H1 (cell line): ENCODE measurements at regions not wholly inside any gene's neighbourhood (a gene's known extent, or its start where the extent isn't known, plus 50 kb on each side); places are given as distances from the start of the nearest gene placed in this dataset.

Source experiments
- BRCA1 ChIP-seq: IDR thresholded peaks from 2 replicates; pipeline ENCODE4 v1.6.1; 2012; ENCODE audit warnings: low read depth, low read length, improper control_type of control experiment
- CHD2 ChIP-seq: IDR thresholded peaks from 2 replicates; pipeline ENCODE4 v1.6.1; 2012; ENCODE audit warnings: low read length, improper control_type of control experiment
- EP300 ChIP-seq, 2 experiments: IDR thresholded peaks; 1 replicate in 1 of 2; 2 replicates in 1 of 2; pipeline ENCODE4 v1.6.1; 2011 to 2012; ENCODE audit warnings: low read depth in 2 of 2, low read length in 2 of 2, mild to moderate bottlenecking in 2 of 2, borderline replicate concordance in 1 of 2, inconsistent platforms in 1 of 2, moderate library complexity in 1 of 2
- JUN ChIP-seq: IDR thresholded peaks from 2 replicates; pipeline ENCODE4 v1.6.1; 2011; ENCODE audit warnings: low read depth, mild to moderate bottlenecking, improper control_type of control experiment, low read length
- POLR2A ChIP-seq, 2 experiments: IDR thresholded peaks; 1 replicate in 1 of 2; 2 replicates in 1 of 2; pipeline ENCODE4 v1.6.1; 2011; ENCODE audit warnings: low read depth in 2 of 2, low read length in 2 of 2, mild to moderate bottlenecking in 2 of 2; ENCODE audit errors: control extremely low read depth in 1 of 2
- POLR2AphosphoS5 ChIP-seq: IDR thresholded peaks from 2 replicates; pipeline ENCODE4 v1.6.1; 2011; ENCODE audit warnings: low read depth, low read length
- POU5F1 ChIP-seq: IDR thresholded peaks from 2 replicates; pipeline ENCODE4 v1.6.1; 2011; ENCODE audit warnings: low read depth, mild to moderate bottlenecking, low read length, moderate library complexity
- RAD21 ChIP-seq, 2 experiments: IDR thresholded peaks in 1 of 2; conservative IDR thresholded peaks in 1 of 2; 2 replicates each; pipeline ENCODE4 v1.6.1; 2011; ENCODE audit warnings: low read depth in 2 of 2, low read length in 2 of 2, improper control_type of control experiment in 1 of 2, inconsistent platforms in 1 of 2, mild to moderate bottlenecking in 1 of 2, moderate library complexity in 1 of 2
- YY1 ChIP-seq: IDR thresholded peaks from 2 replicates; pipeline ENCODE4 v1.6.1; 2011; ENCODE audit warnings: low read depth, mild to moderate bottlenecking, low read length
- TF ChIP-seq, protein P1 (sequence below), 3 experiments: IDR thresholded peaks; 1 replicate in 2 of 3; 2 replicates in 1 of 3; pipeline versions ENCODE4 v1.5.1 to v1.6.1; 2011; ENCODE audit warnings: low read length in 3 of 3, mild to moderate bottlenecking in 3 of 3, inconsistent platforms in 2 of 3, low read depth in 1 of 3, moderate library complexity in 1 of 3; ENCODE audit not compliant: insufficient read depth in 1 of 3; ENCODE audit errors: control extremely low read depth in 1 of 3
- TF ChIP-seq, protein P2 (sequence below): IDR thresholded peaks from 2 replicates; pipeline ENCODE4 v1.6.1; 2012; ENCODE audit warnings: inconsistent platforms

- TF ChIP-seq POLR2AphosphoS5 (no peak), POU5F1 (no peak), JUN (no peak), RAD21 (IDR thresholded peaks at IDR 0.05 in 1 of 2, conservative IDR thresholded peaks at IDR 0.05 in 1 of 2; ENCODE audit: low read depth in 2 of 2, low read length in 2 of 2) (no peak), POLR2A (IDR thresholded peaks at IDR 0.05; ENCODE audit: control extremely low read depth in 1 of 2, low read depth in 2 of 2, low read length in 2 of 2) (no peak), CHD2 (no peak), YY1 (no peak), BRCA1 (no peak), EP300 (IDR thresholded peaks at IDR 0.05; ENCODE audit: borderline replicate concordance in 1 of 2, low read depth in 2 of 2, low read length in 2 of 2) (no peak)
- TF ChIP-seq, protein P1, sequence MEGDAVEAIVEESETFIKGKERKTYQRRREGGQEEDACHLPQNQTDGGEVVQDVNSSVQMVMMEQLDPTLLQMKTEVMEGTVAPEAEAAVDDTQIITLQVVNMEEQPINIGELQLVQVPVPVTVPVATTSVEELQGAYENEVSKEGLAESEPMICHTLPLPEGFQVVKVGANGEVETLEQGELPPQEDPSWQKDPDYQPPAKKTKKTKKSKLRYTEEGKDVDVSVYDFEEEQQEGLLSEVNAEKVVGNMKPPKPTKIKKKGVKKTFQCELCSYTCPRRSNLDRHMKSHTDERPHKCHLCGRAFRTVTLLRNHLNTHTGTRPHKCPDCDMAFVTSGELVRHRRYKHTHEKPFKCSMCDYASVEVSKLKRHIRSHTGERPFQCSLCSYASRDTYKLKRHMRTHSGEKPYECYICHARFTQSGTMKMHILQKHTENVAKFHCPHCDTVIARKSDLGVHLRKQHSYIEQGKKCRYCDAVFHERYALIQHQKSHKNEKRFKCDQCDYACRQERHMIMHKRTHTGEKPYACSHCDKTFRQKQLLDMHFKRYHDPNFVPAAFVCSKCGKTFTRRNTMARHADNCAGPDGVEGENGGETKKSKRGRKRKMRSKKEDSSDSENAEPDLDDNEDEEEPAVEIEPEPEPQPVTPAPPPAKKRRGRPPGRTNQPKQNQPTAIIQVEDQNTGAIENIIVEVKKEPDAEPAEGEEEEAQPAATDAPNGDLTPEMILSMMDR (IDR thresholded peaks at IDR 0.05; ENCODE audit: control extremely low read depth in 1 of 3, insufficient read depth in 1 of 3, low read depth in 1 of 3, low read length in 3 of 3): no peak
- TF ChIP-seq, protein P2, sequence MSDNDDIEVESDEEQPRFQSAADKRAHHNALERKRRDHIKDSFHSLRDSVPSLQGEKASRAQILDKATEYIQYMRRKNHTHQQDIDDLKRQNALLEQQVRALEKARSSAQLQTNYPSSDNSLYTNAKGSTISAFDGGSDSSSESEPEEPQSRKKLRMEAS: no peak
Observed at GRCh38 chr5:125976421-125977000, 446.7 kb upstream of the GRAMD2B start.
